RWPE1 (cell line): ENCODE measurements at regions not wholly inside any gene's neighbourhood (a gene's known extent, or its start where the extent isn't known, plus 50 kb on each side); places are given as distances from the start of the nearest gene placed in this dataset.
A peak's percentile ranks its signal among the peaks of the same experiment; 100 is the strongest.

ENCODE experiments used
- CTCF ChIA-PET: fragments of 350-600 bp; sonication (Branson Sonifier 250); formaldehyde crosslinking; extraction: SDS; loops from one replicate; lab custom pipeline; 2021; lab: Yijun Ruan, JAX
- POLR2A ChIA-PET: fragments of 400-600 bp; formaldehyde crosslinking; extraction: SDS; loops from one replicate; lab custom pipeline; 2020; ENCODE audit warnings: antibody characterized with exemption; ENCODE audit not compliant: low non-redundant PET; lab: Yijun Ruan, JAX
- DNase-seq: peaks from one replicate; pipeline ENCODE4 v3.0.0; 2012; ENCODE audit warnings: low spot score
- H3K27ac ChIP-seq: fragments of 450-650 bp; 2 replicates; pipeline ENCODE4 v1.5.1; 2017
- TF ChIP-seq, protein P1 (sequence below): fragments of 450-650 bp; conservative IDR thresholded peaks from 2 replicates; pipeline ENCODE4 v1.5.1; 2017; ENCODE audit warnings: low read depth, mild to moderate bottlenecking

DNA sequence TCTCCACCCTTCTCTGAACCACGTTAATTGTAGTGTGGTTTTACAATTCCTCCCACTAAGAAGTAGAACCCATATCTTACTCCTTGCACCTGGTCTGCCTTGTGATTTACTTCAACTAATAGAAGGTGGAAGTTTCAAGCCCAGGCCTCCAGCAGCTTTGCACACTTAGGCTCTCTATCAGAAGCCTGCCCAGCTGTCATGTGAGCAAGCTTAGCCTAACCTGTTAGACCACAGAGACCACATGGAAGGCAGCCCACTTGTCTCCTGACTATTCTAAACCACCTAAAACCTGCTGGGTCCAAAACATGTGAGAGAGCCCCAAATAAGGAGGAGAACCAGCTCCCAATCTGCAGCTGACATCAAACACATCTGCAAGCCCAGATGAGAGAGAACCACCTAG, 127.6 kb upstream of the BTBD3 start:
- no peak overlapping the region for H3K27ac ChIP-seq
- ChIA-PET POLR2A (no interaction called here), CTCF (no interaction called here)
- TF ChIP-seq, protein P1, sequence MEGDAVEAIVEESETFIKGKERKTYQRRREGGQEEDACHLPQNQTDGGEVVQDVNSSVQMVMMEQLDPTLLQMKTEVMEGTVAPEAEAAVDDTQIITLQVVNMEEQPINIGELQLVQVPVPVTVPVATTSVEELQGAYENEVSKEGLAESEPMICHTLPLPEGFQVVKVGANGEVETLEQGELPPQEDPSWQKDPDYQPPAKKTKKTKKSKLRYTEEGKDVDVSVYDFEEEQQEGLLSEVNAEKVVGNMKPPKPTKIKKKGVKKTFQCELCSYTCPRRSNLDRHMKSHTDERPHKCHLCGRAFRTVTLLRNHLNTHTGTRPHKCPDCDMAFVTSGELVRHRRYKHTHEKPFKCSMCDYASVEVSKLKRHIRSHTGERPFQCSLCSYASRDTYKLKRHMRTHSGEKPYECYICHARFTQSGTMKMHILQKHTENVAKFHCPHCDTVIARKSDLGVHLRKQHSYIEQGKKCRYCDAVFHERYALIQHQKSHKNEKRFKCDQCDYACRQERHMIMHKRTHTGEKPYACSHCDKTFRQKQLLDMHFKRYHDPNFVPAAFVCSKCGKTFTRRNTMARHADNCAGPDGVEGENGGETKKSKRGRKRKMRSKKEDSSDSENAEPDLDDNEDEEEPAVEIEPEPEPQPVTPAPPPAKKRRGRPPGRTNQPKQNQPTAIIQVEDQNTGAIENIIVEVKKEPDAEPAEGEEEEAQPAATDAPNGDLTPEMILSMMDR, result no peak
- no peak for DNase-seq

DNA sequence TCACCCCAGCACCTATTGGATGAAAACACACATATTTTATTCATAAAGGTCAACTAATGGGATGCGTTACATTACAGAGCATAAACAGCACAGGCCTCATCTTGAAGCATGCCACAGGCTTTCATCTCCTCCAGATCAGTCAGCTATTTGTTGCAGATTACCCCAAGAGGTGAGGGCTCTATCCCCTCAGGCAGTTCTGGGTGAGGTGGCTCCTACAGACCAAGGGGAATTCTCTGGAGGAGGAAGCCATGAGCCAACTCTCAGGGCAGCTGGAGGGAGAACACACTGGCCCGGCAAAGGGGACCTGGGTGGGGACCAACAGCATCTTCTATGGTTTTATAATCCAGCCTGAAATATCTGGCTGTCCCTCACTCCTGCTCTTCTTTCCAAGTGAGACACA, 126.4 kb upstream of the BTBD3 start:
- ChIA-PET POLR2A (no interaction called here), CTCF (no interaction called here)
- TF ChIP-seq, protein P1, result no peak
- no peak overlapping the region for H3K27ac ChIP-seq
- DNase-seq, result no peak

DNA sequence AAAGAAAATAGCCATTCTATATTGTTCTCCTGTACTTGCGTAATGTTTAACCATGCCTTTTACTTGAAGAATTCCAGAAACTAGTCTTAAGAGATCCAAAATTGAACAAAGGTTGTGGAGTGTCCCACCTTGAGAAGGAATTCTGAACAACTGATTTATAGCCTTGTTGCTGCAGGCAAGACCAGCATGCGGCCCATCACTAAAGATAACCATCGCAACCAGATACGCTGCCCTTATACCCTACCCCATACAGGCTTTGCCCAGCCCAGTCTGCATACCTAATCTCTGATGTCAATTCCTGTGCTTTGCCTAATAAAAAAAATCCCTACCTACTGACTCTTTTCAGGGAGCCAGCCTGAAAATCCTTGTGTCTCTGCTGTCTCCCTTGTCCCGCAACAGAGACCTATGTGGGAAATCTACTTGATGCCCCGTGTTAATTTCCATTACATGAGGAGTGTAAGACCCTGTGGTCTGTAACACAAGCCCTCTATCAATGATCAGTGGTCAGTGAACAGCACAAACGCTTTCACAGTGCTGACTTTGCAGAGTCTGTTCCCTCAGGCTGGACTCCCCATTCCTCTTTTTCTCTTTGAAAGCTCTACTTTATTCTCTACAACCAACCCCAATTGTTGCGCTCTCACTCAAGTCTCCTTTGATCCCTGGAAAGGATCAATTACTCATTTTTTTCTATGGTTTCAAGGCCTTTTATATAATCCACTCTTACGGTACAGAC, 125.7 kb upstream of the BTBD3 start:
- TF ChIP-seq, protein P1, result no peak
- DNase-seq, result peak; percentile 21
- ChIA-PET CTCF (no interaction called here), POLR2A (no interaction called here)
- H3K27ac ChIP-seq, result no peak overlapping the region

DNA sequence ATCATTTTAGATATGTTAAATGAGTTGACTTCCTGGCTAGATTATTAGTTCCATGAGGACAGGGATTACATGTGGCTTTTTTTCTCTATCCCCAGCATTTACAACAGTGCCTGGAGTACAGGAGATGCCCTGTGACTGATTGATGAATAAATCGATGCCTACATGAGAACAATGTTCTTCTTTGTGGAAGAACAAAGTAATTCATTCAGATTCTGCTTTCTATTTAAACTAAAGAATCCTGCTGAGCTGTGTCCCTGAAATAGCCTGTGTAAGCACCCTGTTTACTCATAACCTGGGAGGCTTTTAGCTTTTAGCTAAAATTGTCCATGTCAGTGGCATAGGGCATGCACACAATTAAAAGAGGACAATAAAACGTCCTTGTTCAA, 125.1 kb upstream of the BTBD3 start:
- ChIA-PET CTCF (no interaction called here), POLR2A (no interaction called here)
- DNase-seq, result no peak
- TF ChIP-seq, protein P1, result no peak
- H3K27ac ChIP-seq, result no peak overlapping the region

DNA sequence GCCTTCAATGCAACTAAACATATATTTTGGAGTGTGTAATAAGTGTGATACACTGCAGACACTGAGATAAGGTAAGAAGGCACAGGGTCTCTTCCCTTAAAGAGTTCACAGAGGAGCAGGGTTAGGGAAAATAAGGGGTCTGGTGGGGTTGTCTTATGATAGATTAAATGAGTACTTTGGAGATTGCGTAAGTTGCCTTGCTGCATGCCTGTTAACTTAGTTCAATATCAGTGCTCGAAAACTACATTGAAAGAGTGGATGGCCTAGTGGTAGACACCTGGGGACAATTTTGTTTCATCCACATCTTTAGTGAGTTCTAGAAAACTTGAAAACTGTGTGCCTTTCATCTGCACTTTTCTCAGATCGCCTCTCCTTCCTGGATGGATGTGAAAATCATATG, 123.2 kb upstream of the BTBD3 start:
- ChIA-PET POLR2A (no interaction called here), CTCF (no interaction called here)
- DNase-seq, result no peak
- no peak overlapping the region for H3K27ac ChIP-seq
- TF ChIP-seq, protein P1, result no peak

DNA sequence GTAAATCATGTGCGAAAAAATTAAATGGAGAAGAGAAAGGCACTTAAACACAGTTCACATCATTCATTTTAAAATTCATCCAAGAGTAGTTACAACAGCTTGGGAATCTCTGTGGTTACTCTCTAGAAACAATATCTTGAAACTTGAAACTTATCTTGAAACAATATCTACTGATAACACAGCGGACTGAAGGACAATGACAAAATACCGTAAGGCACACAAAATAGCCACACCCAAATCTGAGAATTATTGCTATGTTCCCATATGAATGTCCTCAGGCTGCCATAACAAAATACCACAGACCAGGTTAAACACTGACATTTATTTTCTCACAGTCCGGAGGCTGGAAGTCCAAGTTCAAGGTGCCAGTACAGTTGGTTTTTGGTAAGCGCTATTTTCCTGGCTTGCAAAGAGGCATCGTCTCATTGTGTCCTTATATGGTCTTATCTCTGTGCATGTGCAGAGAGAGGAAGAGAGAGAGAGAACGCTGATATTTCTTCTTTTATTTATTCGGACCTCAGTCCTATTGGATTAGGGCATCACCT, 122.5 kb upstream of the BTBD3 start:
- ChIA-PET POLR2A (no interaction called here), CTCF (no interaction called here)
- TF ChIP-seq, protein P1, result no peak
- H3K27ac ChIP-seq, result no peak overlapping the region
- DNase-seq, result no peak
